Activated CD4-positive, CD25-positive, alpha-beta regulatory T cell treated with anti-CD3 and anti-CD28 coated beads, Interleukin-2, amount 50 U/mL, for 16 hours (primary cell): ENCODE measurements at regions not wholly inside any gene's neighbourhood (a gene's known extent, or its start where the extent isn't known, plus 50 kb on each side); places are given as distances from the start of the nearest gene placed in this dataset.

Source experiments
- DNase-seq: peaks from one replicate; pipeline ENCODE4 v3.0.0-alpha.2; 2020; ENCODE audit warnings: low read depth, low spot score

DNA sequence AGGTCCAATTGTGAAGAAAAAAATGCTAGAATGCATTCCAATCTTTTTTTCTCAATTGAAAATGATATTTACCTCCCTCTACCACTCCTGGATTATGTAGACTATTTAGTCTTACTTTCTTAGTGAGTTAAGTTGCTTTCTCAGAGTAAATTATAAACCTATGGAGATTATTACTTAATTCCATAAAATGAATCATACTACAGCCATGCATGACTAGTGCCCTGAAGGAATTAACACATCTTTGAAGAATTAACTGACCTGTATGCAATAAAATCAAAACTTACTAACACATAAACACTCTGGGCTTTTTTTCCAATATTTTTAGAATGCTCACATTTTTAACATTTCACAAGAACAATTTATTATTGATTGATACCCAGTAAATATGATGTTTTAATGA, 379.4 kb upstream of the DACH1 start:
- DNase-seq: no peak

DNA sequence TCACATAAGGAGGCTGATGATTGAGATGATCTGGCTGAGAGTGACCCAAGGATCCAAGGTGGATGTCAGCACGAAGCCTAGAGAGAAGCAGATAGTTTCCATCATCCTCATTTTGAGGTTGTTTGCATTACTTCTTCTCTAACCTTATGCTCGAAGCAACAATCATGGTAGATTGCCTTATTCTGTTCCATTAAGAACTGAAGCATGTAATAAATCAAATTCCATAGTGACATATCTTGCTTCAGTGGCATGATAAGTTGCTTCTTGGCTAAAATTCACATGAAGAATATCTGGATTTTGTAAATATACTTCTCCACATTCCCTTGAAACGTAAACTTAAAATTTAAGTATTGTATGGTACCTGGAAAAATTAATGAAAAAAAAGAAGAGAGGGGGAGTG, 377.8 kb upstream of the DACH1 start:
- no peak for DNase-seq

DNA sequence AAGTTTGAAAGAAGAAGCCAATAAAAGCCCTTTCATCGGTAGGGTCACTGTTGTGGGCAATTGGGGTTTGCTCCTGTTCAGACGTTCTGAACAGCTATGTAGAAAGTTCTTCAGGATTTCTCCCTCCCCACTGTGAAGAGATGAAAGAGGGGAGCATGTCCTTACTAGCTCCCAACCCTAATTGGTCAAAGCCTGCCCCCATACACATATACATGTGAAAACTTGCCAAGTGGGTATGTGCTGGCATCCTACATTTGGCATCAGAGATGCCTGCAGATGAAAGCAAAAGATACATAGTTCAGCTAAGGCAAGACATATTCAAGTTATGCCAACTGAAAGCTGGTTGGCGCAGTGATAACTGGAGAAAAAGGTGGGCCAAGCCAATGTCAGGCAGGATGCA, 363.1 kb upstream of the DACH1 start:
- no peak for DNase-seq

DNA sequence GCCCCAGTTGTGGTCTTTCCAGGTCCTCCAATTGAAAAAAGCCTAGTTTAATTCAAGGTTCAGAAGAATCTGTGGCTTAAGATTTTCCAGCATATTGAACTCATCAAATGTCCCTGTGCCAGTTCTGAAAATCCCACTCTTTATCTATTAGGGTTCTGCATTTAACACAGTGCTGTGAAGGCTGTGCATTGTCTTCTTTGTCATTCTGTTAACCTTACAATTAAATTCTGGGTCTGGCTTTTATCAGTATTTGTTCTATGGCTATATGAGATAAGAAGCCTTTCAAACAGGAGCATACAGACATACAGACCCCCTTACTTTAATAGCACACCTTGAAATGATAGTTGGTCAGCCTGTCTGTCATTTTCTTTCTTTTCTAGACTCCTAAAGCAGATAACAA, 362.1 kb upstream of the DACH1 start:
- no peak for DNase-seq

DNA sequence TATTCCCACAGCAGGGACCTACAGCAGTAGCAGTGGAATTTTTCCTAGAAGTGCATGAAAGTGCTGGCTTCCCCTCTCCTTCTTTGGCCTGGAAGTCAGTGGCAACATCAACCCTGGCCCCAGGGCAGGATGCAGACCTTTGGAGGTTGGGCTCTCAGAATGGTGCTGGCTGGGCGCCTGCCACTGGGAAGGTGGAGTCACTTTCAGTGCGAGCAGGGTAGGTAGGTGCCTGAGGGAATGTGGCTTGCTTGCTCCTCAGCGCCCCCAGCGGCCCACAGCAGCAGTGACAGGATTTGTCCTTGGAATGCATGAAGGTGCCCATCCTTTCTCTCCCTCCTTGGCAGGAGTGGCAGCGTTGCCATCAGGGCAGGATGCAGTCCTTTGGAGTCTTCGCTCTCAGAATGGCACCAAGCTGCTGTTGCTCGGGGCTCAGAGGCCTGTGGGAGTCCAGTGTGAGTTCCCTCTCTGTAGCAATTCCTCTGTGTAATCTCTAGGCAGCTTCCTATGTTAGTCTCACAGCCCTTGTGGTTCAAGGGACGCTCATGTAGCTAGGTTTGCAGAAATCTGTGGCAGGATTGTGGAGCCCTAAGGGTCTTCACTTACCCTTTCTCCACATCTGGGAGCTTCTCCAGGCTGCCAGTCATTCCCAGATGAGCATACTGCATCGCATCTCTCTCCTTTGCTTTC, 354.4 kb upstream of the DACH1 start:
- DNase-seq: no peak

DNA sequence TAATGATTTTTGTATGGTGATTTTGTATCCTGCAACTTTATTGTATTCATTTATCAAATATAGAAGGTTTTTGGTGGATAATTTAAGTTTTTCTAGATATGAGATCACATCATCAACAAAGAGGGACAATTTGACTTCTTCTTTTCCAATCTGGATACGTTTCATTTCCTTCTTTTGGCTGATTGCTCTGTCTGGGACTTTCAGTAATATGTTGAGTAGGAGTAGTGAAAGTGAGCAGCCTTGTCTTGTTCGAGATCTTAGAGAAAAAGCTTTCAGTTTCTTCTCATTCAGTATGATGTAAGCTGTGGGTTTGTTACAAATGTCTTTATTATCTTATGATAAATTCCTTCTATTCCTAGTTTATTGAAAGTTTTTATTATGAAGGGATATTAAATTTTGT, 352.0 kb upstream of the DACH1 start:
- no peak for DNase-seq

DNA sequence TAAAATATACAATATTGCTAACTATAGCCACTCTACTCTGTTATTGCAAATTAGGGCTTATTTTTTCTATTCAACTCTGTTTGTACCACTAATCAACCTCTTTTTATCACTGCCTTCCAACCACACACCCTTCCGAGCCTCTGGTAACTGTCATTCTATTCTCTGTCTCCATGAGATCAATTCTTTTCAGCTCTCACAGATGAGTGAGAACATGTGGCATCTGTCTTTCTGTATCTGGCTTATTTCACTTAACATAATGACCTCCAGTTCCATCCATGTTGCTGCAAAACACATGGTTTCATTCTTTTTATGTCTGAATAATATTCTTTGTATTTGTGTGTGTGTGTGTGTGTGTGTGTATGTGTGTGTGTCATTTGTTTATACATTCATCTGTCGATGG, 350.1 kb upstream of the DACH1 start:
- no peak for DNase-seq

DNA sequence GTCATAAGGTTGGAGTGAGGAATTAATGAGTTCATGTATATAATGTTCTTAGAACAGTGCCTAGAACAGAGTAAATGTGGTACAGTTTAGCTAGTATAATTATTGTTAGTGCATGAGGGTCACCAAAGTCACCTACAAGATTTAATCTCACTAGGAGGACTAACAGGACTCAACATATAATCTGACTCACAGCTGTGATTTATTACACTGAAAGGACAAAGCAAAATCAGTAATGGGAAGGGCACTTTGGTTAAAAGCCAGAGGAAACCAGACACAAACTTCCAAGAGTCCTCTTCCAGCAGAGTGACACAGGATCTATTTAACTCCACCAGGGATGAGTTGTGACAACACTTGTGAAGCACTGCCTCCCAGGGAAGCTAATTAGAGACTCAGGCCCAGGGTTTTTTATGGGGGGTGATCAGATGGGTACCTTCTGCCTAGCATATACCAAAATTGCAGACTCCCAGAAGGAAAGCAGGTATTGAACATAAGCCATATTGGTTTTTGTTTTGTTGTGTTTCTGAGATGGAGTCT, 341.2 kb upstream of the DACH1 start:
- DNase-seq: no peak

DNA sequence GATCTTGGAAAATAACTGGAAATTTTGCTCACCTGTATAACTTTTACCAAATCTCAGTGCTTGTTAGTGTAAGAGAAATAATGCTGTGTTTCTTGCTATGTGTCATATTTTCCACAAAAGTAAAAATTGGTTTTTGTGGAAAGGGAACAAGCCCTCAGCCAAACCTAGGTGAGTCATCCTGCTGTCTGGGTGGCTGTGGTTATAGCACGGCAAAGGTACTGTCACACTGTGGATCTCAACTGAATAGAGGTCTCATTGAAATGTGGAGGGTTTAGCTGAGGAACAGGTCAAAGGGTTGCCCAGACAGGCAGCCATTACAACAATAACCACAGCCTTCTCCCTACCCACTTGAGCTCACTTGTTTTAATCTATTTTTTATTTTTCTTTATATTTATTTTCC, 338.8 kb upstream of the DACH1 start:
- no peak for DNase-seq

DNA sequence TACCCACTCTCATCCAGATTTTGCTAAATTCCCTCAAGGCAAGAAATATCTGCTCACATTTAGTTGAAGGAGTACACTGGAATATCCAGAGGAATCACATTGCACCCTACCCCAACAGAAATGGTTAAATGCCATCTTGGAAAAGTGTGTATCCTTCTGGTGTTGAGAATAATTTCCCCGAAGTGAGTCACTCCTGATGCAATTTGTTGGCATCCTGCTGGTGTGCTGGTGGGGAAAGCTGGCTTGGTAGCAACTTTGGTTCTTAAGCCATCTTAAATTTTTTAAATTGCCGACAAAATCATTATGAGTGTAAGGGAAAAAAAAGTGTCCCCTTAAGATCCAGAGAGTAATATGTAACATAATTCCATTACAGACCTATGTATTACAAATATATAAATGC, 337.3 kb upstream of the DACH1 start:
- no peak for DNase-seq

DNA sequence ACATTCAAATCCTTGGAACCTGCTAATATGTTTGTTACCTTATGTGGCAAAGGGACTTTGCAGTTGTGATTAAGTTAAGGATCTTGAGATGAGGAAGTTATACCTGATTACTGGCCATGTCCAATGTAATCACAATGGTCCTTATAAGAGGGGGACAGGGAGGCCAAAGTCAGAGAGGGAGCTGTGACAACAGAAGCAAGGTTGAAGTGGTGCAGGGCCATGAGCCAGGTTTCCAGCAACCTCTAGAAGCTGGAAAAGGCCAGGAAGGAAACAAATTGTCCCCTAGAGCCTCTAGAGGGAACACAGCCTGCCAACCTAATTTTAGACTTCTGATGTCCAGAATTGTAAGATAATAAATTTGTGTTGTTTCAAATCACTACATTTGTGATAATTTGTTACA, 334.7 kb upstream of the DACH1 start:
- DNase-seq: no peak

DNA sequence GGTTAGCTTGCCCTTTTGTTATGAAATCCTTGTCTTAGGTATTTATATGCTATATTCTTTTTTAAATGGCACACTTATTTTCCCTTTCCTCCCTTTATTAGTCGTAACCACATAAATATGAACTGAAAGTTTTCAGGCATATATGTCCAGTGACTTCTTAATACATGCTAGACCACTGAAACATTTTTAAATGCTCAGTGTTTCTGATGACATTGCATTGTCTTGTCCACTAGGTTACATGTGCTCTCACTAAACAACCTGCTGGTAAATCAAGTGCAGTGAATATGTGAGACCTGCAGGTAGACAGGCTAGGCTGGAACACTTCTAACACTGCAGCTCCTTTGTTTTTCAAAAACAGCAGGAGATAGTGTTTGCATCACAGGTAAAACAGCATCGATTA, 332.6 kb upstream of the DACH1 start:
- no peak for DNase-seq

DNA sequence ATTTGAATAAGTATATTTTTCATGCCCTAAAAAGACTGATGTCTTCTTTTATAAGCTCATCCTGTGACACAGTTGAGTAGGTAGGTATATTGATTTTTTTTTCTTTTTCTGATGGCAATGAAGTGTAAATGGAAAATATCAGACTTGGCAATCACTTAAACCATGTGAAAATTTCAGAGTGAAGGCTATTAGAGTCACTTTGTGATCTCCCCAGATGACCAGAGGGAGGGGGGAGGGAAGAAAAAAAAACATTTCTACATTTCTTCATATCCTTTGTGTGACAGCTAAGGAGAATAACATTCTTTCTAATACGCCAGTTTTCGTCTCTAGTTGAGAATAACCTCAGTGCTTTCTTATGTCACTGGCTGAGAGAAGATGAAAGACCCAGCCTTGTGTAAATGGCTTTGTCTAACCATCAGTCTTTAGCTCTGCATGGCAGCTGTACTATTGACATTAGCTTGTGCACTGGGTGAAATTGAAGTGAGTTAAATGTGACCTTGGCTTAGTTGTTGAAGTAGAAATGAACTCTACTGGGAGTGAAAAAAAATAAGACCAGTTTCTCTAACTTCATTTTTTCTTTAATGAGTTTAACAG, 332.1 kb upstream of the DACH1 start:
- DNase-seq: no peak

DNA sequence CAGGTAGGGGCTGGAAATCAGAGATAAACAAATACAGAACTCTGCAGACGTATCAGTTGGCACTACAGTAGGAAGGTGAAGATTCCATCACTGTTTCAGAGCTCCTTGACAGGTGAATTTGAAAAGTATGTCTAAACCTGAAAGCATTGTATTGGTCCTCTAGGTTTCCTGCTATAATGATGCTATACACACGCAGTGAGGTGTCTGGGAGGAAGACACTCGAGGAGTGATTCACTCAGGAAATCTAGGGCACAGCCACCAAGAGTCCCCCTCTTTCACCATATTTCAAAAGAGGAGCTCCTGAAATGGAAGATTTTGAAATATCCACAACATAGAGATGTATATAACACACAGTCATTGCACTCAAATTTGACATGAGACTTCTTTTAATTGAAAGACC, 331.0 kb upstream of the DACH1 start:
- no peak for DNase-seq

DNA sequence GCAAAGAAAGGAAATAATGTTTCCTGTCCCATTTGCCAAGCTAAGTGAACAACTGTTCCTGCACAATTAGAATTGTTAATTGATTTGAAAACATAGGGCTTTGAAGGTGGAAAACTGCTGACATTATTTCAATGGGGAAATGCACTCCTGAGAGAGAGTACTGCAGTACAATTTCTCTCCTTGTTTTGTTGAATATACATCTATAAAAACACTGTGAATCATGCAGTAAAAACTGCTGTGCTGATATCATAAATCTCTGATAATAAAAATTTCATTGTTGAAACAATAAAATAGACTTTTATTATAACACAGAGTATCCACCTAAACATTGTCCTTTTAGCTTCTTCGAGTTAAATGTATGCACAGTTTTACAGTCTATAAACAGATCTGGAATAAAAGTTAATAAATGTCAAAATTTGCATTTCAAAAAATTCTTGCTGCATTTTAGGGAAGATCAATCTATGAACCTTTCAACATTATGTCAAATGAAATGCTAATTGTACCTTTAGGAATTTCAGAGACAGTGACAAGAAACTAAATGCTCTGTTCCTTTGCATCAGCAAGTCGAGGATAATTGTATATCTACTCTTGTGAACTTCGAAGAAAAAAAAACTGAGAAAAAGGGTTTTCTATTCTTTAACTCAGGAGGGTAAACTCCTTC, 328.2 kb upstream of the DACH1 start:
- DNase-seq: no peak

DNA sequence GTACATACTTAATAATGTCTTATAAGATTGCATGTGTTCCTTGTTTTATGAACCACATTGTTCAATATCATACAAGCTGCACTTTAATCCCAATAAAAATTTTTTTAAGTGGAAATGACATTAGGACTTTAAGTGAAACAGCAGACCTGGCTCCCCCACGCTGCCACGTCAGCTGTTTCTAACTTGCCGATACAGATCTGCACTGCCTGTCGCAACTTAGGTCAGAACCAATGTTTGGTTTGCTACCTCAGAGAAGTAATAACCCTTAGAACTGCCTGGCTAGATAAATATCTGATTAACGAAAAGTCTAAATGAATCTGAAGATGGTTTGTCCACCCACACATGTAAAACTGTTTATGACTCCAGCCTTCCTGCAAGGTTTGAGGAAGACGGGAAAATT, 327.5 kb upstream of the DACH1 start:
- no peak for DNase-seq

DNA sequence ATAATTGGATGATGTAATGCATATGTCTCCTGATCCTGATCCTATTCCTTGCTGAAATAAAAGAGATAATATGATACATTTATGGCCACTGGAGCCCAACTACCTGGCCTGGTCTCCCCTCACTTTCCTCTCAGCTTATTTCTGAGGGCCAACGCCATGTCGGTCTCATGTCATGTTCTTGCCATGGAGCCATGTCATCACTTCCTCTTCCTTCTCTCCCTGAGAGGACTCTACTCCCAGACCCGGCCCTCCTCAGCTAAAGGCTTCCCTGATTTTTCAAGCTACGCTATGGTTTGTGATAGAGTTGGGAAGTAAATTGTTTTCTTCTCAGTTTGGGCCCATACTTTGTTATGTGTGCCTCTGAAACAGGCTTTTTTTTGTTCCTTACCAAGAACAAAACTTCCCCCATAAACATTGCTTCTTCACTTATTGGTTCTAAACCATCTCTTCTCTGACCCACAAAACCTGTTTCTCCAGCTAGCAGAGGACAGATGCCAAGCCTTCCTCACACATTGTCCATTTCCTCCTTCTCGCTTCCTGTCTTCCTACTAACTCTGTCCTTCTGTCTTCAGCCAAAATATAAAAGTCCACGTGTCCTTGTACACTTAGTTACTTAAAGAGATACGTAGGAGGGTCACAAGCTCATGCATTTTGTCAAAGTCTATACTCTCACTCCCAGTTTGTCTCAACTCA, 319.9 kb upstream of the DACH1 start:
- no peak for DNase-seq

DNA sequence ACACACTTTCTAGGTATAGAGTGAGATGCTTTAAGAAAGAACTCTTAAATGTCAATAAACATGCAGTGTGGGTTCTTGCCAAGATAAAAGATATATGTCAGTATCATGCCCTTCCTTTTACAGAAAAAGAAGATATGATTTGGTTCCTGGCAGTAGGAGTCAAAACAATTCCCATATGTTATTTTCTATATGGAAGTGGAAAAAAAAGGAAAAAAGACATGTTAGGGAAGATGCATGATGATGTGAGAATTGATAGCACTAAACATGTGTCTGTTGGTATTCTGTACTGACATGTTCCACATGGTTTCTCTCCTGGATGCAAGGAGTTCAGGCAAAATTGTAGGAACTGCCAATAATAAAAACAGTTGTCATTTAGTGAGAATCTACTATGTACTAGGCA, 318.8 kb upstream of the DACH1 start:
- DNase-seq: no peak

DNA sequence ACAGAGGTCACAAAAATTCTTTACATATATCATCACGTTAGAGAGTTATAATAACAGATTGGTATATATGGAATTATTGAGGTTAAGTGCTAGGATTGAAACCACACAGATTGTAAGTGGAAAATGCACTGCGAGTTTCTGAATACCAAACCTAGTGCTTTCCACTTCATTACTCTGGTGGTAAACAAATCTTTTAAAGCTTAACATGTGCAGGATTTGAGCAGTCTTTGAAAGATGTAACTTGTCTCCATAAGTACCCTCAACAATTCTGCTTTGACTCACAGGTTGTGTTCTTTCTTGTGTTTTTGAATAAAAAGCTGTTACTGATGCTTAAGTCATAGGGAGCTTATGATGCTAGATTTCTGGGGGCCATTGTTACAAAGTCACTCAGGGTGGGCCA, 314.7 kb upstream of the DACH1 start:
- no peak for DNase-seq

DNA sequence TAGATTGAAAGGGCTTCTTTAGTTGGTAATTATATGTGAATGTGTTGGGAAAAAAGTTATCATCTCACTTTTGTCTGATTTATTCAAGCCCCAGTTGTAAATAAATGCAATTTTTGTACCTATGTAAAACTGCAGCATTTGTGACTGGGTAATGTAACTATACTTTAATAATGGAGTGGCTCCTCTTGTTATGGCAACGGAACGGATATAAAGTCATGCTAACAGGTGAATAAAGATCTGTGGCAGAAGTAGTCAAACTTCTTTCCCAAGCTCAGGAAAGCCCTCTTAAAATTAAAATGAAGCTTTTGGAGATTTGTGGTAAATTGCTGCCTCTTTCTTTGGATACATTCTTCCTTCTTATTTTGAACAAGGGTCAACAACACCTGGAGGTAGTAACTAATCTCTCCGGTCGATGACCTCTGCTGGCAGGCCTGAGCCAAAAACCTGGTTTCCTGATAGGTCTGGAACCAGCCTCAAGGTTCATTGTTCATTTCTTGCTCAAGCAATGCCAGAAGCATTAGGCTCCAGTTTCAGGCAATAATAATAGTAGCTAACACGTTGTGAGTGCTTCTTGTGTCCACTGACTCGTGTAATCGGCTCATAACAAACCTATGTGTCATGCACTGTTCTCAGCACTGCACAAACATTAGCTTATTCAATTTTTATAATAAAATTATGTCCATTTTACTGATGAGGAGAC, 313.4 kb upstream of the DACH1 start:
- no peak for DNase-seq

DNA sequence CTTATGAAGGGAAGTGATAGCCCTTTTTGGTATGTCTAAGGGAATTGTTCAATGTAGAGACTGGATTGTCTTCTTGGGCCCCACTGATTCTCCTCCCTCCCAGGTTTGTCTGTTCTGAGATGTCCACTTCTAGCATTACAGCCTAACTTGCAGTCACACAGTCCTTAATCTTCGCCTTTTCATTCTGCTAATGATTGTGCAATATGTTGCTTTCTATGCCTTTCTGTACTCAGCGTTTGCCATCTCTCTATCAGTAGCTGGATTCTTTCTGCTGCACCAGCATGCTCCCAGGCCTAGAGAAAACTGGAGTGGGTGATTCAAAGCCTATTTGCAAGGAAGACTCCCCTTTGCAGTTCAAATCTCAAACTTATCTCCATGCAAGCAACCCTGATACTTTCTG, 307.5 kb upstream of the DACH1 start:
- DNase-seq: no peak

DNA sequence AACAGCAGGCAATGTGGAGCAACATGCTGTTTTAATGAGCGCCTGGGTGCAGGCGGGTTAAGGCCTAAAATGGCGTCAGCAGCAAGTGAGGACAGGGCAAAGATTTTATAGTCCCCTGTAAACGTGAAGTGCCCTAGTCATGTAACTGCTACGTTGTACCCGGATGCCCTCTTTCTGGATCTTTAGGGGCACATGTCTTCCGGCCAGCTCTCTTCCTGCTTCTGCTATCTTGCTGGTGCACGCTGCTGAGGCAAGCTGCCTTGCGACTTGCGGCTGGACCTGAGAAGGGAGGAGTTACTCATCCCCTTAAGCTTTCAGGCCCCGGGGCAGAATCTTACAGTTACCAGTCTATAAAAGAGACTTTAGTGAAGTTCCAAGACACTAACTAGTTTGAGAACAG, 303.6 kb upstream of the DACH1 start:
- DNase-seq: no peak
